ENCODE measurements at regions not wholly inside any gene's neighbourhood (a gene's known extent, or its start where the extent isn't known, plus 50 kb on each side); places are given as distances from the start of the nearest gene placed in this dataset.

DNA sequence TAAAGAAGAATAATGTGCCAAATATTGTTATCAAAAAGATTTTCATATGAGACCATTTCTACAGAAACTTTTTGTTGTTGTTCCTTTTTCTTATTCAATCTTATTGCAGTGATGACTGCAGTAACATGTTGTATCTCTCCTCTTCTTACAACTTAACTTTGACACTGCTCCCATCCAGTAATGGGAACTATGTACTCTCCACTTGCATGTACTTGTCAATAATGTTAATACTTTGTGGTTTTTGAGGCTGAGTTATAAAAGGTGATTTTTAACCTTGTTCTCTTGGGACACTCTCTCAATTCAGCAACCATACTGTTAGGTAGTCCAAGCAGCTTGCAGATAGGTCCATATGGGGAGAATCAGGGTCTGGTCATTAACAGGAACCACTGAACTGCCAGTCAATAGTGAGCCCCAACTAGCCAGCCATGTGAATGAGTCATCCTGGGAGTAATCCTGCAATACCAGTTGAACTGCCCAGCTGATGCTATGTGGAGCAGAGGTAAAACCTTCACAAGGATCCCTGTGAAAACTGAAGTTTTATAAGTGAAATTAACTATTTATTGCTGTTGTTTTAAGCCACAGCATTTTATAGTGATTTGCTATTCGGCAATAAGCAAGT lies 199.6 kb upstream of the DAB2 start:
- no peak overlapping the region for H3K4me3 ChIP-seq
- intact Hi-C loops (cut with DNase I) = no loop called here
- H3K27ac ChIP-seq = no peak overlapping the region
- DNase-seq (ENCODE audit: low spot score in 2 of 2) = no peak
- TF ChIP-seq, protein P1, sequence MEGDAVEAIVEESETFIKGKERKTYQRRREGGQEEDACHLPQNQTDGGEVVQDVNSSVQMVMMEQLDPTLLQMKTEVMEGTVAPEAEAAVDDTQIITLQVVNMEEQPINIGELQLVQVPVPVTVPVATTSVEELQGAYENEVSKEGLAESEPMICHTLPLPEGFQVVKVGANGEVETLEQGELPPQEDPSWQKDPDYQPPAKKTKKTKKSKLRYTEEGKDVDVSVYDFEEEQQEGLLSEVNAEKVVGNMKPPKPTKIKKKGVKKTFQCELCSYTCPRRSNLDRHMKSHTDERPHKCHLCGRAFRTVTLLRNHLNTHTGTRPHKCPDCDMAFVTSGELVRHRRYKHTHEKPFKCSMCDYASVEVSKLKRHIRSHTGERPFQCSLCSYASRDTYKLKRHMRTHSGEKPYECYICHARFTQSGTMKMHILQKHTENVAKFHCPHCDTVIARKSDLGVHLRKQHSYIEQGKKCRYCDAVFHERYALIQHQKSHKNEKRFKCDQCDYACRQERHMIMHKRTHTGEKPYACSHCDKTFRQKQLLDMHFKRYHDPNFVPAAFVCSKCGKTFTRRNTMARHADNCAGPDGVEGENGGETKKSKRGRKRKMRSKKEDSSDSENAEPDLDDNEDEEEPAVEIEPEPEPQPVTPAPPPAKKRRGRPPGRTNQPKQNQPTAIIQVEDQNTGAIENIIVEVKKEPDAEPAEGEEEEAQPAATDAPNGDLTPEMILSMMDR (IDR thresholded peaks at IDR 0.05) = no peak
- H3K36me3 ChIP-seq = no peaks in the 10 kb centered on the region
- H3K9me3 ChIP-seq = no peaks in the 10 kb centered on the region
- no peaks in the 10 kb centered on the region for H3K27me3 ChIP-seq
- no peaks in the 10 kb centered on the region for H3K4me1 ChIP-seq

DNA sequence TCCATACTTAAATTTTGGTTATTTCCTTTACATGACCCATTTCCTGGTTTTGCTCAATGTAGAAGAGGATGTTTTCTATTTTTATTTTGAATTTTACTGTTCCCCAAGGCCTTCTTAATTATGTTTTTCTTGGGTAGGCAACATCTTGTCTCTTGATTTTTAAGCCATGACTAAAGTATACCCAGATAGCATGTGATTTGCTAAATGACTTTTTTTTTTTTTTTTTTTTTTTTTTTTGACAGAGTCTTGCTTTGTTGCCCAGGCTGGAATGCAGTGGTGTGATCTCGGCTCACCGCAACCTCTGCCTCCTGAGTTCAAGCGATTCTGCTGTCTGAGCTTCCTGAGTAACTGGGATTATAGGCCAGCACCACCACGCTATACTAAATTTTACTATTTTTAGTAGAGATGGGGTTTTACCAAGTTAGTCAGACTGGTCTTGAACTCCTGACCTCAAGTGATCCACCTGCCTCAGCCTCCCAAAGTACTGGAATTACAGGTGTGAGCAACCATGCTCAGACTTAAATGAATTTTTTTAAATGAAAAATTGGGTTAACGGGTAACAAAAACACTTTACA lies 198.6 kb upstream of the DAB2 start:
- Histone ChIP-seq H3K36me3 (no peaks in the 10 kb centered on the region), H3K9me3 (no peaks in the 10 kb centered on the region), H3K27ac (no peak overlapping the region), H3K4me1 (no peaks in the 10 kb centered on the region), H3K27me3 (no peaks in the 10 kb centered on the region), H3K4me3 (no peak overlapping the region)
- TF ChIP-seq, protein P1 (IDR thresholded peaks at IDR 0.05) = no peak
- intact Hi-C loops (cut with DNase I) = no loop called here
- DNase-seq (ENCODE audit: low spot score in 2 of 2) = no peak

GRCh38 chr5:39622281-39622680 lies 197.5 kb upstream of the DAB2 start:
- H3K4me1 ChIP-seq = no peaks in the 10 kb centered on the region
- intact Hi-C loops (cut with DNase I) = no loop called here
- no peak for DNase-seq (ENCODE audit: low spot score in 2 of 2)
- H3K9me3 ChIP-seq = no peaks in the 10 kb centered on the region
- no peaks in the 10 kb centered on the region for H3K36me3 ChIP-seq
- no peak overlapping the region for H3K4me3 ChIP-seq
- TF ChIP-seq, protein P1 (IDR thresholded peaks at IDR 0.05) = no peak
- no peak overlapping the region for H3K27ac ChIP-seq
- H3K27me3 ChIP-seq = no peaks in the 10 kb centered on the region

DNA sequence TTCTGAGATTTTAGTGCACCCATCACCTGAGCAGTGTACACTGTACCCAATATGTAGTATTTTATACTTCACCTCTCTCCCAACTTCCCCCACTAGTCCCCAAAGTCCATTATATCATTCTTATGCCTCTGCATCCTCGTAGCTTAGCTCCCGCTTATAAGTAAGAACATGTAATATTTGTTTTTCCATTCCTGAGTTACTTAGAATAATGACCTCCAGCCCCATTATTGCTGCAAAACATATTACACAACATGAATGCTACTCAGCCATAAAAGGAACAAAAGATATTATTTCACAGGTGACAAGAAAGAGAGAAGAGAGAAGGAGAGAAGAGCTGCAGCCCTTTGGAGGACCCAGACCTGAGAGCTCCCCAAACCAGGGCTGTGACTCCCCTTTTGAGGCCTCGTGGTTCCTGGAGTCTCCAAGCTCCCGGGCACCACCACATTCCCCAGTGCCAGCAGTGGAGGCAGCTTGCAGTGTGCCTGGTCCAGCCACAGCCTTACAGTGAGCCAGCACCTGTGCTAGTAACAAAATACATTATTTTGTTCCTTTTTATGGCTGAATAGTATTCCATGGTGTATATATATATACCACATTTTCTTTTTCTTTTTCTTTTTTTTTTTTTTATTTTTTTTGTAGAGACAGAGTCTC lies 194.5 kb upstream of the DAB2 start:
- no peaks in the 10 kb centered on the region for H3K4me1 ChIP-seq
- no peaks in the 10 kb centered on the region for H3K36me3 ChIP-seq
- H3K9me3 ChIP-seq = no peaks in the 10 kb centered on the region
- H3K27me3 ChIP-seq = no peaks in the 10 kb centered on the region
- H3K27ac ChIP-seq = no peak overlapping the region
- TF ChIP-seq, protein P1 (IDR thresholded peaks at IDR 0.05) = no peak
- intact Hi-C loops (cut with DNase I) = no loop called here
- DNase-seq (ENCODE audit: low spot score in 2 of 2) = no peak
- no peak overlapping the region for H3K4me3 ChIP-seq

DNA sequence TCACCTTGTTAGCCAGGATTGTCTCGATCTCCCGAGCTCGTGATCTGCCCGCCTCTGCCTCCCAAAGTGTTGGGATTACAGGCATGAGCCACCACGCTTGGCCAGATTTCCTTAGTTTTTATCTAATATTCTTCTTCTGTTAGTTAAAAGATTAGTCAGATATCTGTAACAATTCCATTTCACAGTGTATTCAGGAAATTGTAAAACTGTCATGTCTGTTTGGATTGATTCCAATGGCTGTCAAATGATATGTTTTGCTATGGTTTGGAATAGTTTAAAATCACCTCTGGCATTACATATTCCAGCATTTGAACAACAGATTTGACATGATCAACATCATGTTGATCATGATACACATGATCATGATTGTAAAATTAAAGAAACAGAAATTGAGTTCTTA lies 193.6 kb upstream of the DAB2 start:
- Histone ChIP-seq H3K4me3 (no peak overlapping the region), H3K4me1 (no peaks in the 10 kb centered on the region), H3K9me3 (no peaks in the 10 kb centered on the region), H3K36me3 (no peaks in the 10 kb centered on the region), H3K27ac (no peak overlapping the region), H3K27me3 (no peaks in the 10 kb centered on the region)
- intact Hi-C loops (cut with DNase I) = no loop called here
- TF ChIP-seq, protein P1 (IDR thresholded peaks at IDR 0.05) = no peak
- DNase-seq (ENCODE audit: low spot score in 2 of 2) = no peak

Measured in ascending aorta (tissue), 2 donors.